ENCODE measurements at regions not wholly inside any gene's neighbourhood (a gene's known extent, or its start where the extent isn't known, plus 50 kb on each side); places are given as distances from the start of the nearest gene placed in this dataset.

GRCh38 chr9:88723751-88724150 is 188.8 kb downstream of the NXNL2 start:
- intact Hi-C loops (cut with micrococcal nuclease), result loop anchor here in 1 of 2 donors (10.0 kb wide), 1 partner anchor 281 kb away; no protein-coding TSS in a partner anchor
- H3K9me3 Mint-ChIP-seq, result no peaks in the 10 kb centered on the region
- TF ChIP-seq CTCF (IDR thresholded peaks at IDR 0.05), result no peak
- DNase-seq, result no peak
- peaks cover 4 to 26% (median 25%) of the 10 kb centered on the region in 3 donors for H3K27me3 Mint-ChIP-seq (ENCODE audit: low read depth in 3 of 3)
- no peak overlapping the region for H3K4me3 ChIP-seq (replicated peaks in 1 of 3; ENCODE audit: low read depth in 2 of 3, low read length in 3 of 3)
- H2AFZ ChIP-seq (ENCODE audit: insufficient read depth, low read depth, low read length, poor library complexity, severe bottlenecking), result no peak overlapping the region
- H4K20me1 ChIP-seq (ENCODE audit: insufficient read depth, low read length), result no peaks in the 10 kb centered on the region
- H3K4me1 Mint-ChIP-seq, result no peaks in the 10 kb centered on the region
- H3K9me3 ChIP-seq (replicated peaks in 1 of 2; ENCODE audit: control insufficient read depth in 1 of 2, insufficient read depth in 1 of 2, low read length in 2 of 2), result no peaks in the 10 kb centered on the region
- no peak overlapping the region for H3K27ac ChIP-seq (ENCODE audit: low read depth in 1 of 2, low read length in 2 of 2)
- no peak overlapping the region for H3K4me3 Mint-ChIP-seq
- no peaks in the 10 kb centered on the region for H3K79me2 ChIP-seq (ENCODE audit: insufficient read depth, low read length)
- no peaks in the 10 kb centered on the region for H3K36me3 ChIP-seq (replicated peaks in 1 of 2; ENCODE audit: control insufficient read depth in 1 of 2, insufficient read depth in 2 of 2, low read length in 2 of 2)
- H3K27ac Mint-ChIP-seq, result no peak overlapping the region
- no peak overlapping the region for H3K4me2 ChIP-seq (replicated peaks; ENCODE audit: extremely low read depth, low read length, poor library complexity, severe bottlenecking)
- no peaks in the 10 kb centered on the region for H3K36me3 Mint-ChIP-seq
- H3K9ac ChIP-seq (ENCODE audit: insufficient read depth, low read length, poor library complexity, severe bottlenecking), result no peak overlapping the region
- H3K27me3 ChIP-seq (ENCODE audit: control insufficient read depth in 2 of 2, insufficient read depth in 2 of 2, low read length in 2 of 2), result peaks cover 6% of the 10 kb centered on the region in 2 donors
- H3K4me1 ChIP-seq (ENCODE audit: control insufficient read depth in 1 of 2, insufficient read depth in 2 of 2, low read length in 2 of 2), result no peaks in the 10 kb centered on the region

GRCh38 chr9:88724331-88724730 is 189.4 kb downstream of the NXNL2 start:
- no peaks in the 10 kb centered on the region for H3K36me3 Mint-ChIP-seq
- H3K9me3 Mint-ChIP-seq, result no peaks in the 10 kb centered on the region
- Histone ChIP-seq H3K79me2 (ENCODE audit: insufficient read depth, low read length) (no peaks in the 10 kb centered on the region), H3K4me2 (replicated peaks; ENCODE audit: extremely low read depth, low read length, poor library complexity, severe bottlenecking) (no peak overlapping the region), H3K4me3 (replicated peaks in 1 of 3; ENCODE audit: low read depth in 2 of 3, low read length in 3 of 3) (no peak overlapping the region), H3K9ac (ENCODE audit: insufficient read depth, low read length, poor library complexity, severe bottlenecking) (no peak overlapping the region), H3K27me3 (ENCODE audit: control insufficient read depth in 2 of 2, insufficient read depth in 2 of 2, low read length in 2 of 2) (peaks cover 3 to 4% of the 10 kb centered on the region in 2 donors), H3K36me3 (replicated peaks in 1 of 2; ENCODE audit: control insufficient read depth in 1 of 2, insufficient read depth in 2 of 2, low read length in 2 of 2) (no peaks in the 10 kb centered on the region), H3K27ac (ENCODE audit: low read depth in 1 of 2, low read length in 2 of 2) (no peak overlapping the region), H3K4me1 (ENCODE audit: control insufficient read depth in 1 of 2, insufficient read depth in 2 of 2, low read length in 2 of 2) (no peaks in the 10 kb centered on the region), H4K20me1 (ENCODE audit: insufficient read depth, low read length) (no peaks in the 10 kb centered on the region), H3K9me3 (replicated peaks in 1 of 2; ENCODE audit: control insufficient read depth in 1 of 2, insufficient read depth in 1 of 2, low read length in 2 of 2) (no peaks in the 10 kb centered on the region), H2AFZ (ENCODE audit: insufficient read depth, low read depth, low read length, poor library complexity, severe bottlenecking) (no peak overlapping the region)
- DNase-seq, result no peak
- peaks cover 3 to 25% (median 23%) of the 10 kb centered on the region in 3 donors for H3K27me3 Mint-ChIP-seq (ENCODE audit: low read depth in 3 of 3)
- peak overlapping the region in 1 of 7 donors; percentile 37 for H3K27ac Mint-ChIP-seq
- 67% methylated on average over 4 of the region's 5 CpGs for WGBS (ENCODE audit: insufficient coverage)
- no peak overlapping the region for H3K4me3 Mint-ChIP-seq
- H3K4me1 Mint-ChIP-seq, result no peaks in the 10 kb centered on the region
- TF ChIP-seq CTCF (IDR thresholded peaks at IDR 0.05), result no peak
- intact Hi-C loops (cut with micrococcal nuclease), result loop anchor here in 1 of 2 donors (10.0 kb wide), 1 partner anchor 280 kb away; no protein-coding TSS in a partner anchor

Measured in CD14-positive monocyte (primary cell).